HG02885 (cell line): ENCODE measurements at regions not wholly inside any gene's neighbourhood (a gene's known extent, or its start where the extent isn't known, plus 50 kb on each side); places are given as distances from the start of the nearest gene placed in this dataset.

Source experiments
- ATAC-seq: cut with Tn5 transposase; IDR thresholded peaks from one replicate; pipeline ENCODE4 v1.9.1; 2021; ENCODE audit warnings: mild to moderate bottlenecking; ENCODE audit not compliant: unreplicated experiment, poor library complexity

GRCh38 chr4:177097291-177097690 lies 212.4 kb upstream of the NEIL3 start:
- no peak for ATAC-seq

- ATAC-seq: no peak
These were observed 210.5 kb upstream of the NEIL3 start for GRCh38 chr4:177099211-177099610.

GRCh38 chr4:177100307-177100706 lies 209.4 kb upstream of the NEIL3 start:
- ATAC-seq: no peak

GRCh38 chr4:177103619-177104018 lies 206.1 kb upstream of the NEIL3 start:
- ATAC-seq: no peak

DNA sequence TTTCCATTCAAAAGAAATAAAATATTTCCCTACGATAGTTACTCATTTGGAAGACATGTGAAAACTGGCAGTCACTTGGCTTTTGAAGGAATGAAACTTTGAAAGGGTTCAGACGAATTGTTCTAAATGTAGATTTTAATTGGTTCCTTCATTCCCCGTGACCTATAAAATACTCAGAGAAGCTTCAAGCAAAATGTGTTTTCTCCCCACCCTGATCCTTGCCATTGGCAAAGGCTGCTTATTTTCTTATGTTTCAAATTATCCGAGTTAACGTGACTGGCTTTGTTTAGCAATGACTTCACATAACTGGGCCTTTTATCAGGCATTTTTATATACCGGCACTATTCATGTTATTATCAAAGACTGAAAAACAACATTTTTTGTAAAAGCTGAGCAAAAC lies 204.1 kb upstream of the NEIL3 start:
- ATAC-seq: no peak

DNA sequence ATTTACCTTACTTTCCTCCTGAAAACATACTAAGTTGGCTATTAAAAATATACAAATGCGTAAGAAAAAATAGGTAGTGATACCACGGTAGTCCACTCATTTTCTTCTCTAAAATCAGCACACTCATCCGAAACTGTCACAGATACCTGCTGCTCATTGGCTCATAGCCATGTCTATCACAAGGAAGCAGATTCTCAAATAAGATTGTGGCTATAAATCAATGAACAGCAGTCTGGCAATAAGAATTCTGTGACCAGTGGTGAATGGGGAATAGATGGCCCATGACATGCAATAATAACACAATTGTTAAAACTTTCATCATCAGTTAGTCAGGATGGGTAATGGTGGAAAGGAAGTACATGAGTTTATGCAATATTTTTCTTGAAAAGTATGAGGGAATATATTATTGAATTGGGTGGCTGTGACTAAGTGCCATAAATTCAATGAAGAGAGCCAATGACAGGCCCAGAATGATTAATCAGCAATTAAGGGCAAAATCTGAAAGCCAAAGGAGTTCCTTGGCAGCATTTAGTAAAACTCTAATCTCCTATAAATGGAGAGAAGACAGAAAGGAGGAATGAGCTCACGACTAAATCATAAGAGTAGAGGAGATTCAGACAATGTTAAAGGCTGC lies 202.3 kb upstream of the NEIL3 start:
- no peak for ATAC-seq

DNA sequence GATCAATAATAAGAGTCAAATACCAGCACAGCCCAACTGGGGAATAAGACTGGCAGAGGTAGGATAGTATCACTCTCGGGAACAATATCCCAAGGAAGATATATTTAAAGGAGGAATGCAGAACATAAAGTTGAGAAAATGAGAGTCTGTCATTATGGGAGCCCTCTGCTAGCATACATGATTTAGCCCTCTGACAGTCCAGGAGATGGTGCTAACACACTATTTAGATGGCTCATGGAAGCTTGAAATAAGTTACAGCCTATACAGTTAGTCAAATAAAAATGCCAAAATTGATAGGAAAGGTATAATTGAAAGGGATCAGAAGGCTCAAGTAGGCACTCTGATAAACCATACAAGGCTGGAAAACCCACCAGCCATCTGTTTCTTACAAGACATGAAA lies 201.0 kb upstream of the NEIL3 start:
- no peak for ATAC-seq

GRCh38 chr4:177109769-177110168 lies 199.9 kb upstream of the NEIL3 start:
- no peak for ATAC-seq

- ATAC-seq: no peak
These were observed 193.5 kb upstream of the NEIL3 start for GRCh38 chr4:177116161-177116560.

- ATAC-seq: no peak
These were observed 192.4 kb upstream of the NEIL3 start for GRCh38 chr4:177117256-177117655.

GRCh38 chr4:177118596-177118995 lies 191.1 kb upstream of the NEIL3 start:
- no peak for ATAC-seq

DNA sequence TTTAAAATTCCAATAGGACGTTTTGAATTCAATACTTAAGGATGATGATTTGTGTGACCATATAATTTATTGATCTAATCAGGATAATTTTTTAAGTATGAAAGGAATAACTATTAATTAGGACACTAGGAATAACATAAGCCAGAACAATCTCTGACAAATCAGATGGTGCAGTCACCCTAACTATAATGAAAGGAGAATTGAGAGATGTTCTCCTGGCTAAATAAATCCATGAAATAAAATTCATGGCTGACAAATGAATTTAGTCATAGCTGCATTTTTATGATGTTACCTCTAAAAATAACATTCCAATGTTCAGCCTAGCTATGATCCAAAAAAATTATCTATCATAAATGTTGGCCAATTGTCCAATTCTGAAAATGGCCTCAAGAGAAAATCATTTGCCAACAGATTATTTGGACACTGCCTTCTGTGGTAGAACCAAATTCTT lies 190.6 kb upstream of the NEIL3 start:
- no peak for ATAC-seq

DNA sequence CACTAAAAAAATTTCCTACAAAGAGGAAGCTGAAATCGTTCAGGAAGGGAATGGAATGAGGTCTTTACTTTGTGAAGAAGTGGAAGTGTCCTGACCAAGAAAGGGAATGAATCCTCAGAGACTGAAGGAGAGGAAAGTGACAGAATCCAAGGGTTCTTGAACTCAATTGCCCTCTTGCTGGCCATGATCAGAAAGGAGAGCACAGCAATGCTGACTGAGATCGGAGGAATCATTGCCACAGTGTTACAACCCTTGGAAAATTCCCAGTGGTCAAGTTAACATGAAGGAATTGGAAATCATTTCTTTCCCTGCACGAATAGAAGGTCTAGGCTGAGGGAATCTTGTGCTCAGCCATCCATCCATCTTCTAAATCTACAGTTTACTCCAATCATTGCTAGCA lies 190.0 kb upstream of the NEIL3 start:
- ATAC-seq: no peak

- ATAC-seq: no peak
These were observed 185.9 kb upstream of the NEIL3 start for GRCh38 chr4:177123811-177124210.

GRCh38 chr4:177124349-177125064 lies 185.2 kb upstream of the NEIL3 start:
- no peak for ATAC-seq

GRCh38 chr4:177125656-177126055 lies 184.0 kb upstream of the NEIL3 start:
- no peak for ATAC-seq

DNA sequence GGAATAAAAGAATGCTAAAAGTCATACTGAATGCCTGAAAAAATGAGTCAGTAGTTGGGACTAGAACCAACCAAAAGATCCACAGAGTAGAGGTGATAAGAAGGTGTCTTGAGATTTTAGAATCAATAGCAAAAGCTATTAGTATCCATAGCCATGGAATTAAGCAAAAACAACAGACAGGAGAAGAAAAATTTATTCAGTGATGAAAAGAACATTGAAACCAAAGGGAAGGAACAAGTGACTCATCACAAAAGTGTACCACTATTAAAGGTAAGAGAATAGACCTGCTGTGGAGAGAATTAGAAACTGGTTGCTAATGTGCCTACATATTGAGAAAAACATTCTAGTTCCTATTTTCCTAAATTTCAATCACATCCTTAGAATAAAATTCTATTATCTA lies 182.0 kb upstream of the NEIL3 start:
- ATAC-seq: no peak

- ATAC-seq: no peak
These were observed 181.4 kb upstream of the NEIL3 start for GRCh38 chr4:177128306-177128705.

GRCh38 chr4:177131736-177132135 lies 177.9 kb upstream of the NEIL3 start:
- no peak for ATAC-seq

- no peak for ATAC-seq
These were observed 162.0 kb upstream of the NEIL3 start for GRCh38 chr4:177147668-177148067.

DNA sequence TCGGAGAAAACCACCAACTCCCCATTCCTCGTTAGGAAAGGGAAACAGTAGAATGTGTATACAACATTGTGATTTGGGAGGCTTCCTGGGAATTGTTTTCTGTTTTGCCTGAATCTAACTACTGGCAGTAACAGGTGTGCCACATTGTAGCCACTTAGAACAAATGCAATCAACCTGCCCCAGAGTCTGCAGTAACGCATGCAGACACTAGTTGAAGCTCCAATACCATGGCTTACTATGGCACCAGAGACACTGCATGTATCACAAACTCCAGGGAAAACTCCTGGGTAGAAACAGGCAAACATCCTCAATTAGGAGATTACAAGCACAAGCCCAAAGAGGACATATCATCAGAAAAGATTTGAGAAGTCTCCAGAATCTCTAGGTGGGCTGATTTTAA lies 154.2 kb upstream of the NEIL3 start:
- no peak for ATAC-seq

GRCh38 chr4:177159600-177159999 lies 150.1 kb upstream of the NEIL3 start:
- ATAC-seq: no peak
